GM21360 (cell line): ENCODE measurements at regions not wholly inside any gene's neighbourhood (a gene's known extent, or its start where the extent isn't known, plus 50 kb on each side); places are given as distances from the start of the nearest gene placed in this dataset.

Experiments
- ATAC-seq: cut with Tn5 transposase; IDR thresholded peaks from one replicate; pipeline ENCODE4 v1.9.1; 2021; ENCODE audit warnings: mild to moderate bottlenecking, moderate library complexity; ENCODE audit not compliant: unreplicated experiment

- peak; percentile 51 for ATAC-seq
These were observed 271.4 kb downstream of the ZEB2 start for GRCh38 chr2:144248350-144249034.

DNA sequence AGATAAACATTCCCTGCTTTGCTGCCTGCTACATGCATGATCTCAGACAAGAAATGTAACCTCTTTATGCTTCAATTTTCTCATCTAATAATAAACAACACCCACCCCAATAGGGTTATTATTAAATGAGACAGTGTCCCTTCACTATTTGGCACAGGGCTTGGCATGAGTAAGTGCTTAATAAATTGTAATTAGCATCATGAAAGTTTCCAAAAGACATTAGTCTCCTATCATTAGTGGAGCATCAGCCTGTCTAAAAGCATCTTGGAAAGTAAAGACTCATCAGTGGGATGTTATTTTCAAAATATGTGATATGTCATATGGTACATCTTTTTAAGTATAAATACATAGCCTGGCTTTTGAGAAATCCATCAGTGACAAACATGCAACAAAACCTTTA is 275.0 kb downstream of the ZEB2 start:
- ATAC-seq = no peak

- no peak for ATAC-seq
These were observed 277.6 kb downstream of the ZEB2 start for GRCh38 chr2:144242311-144242710.

DNA sequence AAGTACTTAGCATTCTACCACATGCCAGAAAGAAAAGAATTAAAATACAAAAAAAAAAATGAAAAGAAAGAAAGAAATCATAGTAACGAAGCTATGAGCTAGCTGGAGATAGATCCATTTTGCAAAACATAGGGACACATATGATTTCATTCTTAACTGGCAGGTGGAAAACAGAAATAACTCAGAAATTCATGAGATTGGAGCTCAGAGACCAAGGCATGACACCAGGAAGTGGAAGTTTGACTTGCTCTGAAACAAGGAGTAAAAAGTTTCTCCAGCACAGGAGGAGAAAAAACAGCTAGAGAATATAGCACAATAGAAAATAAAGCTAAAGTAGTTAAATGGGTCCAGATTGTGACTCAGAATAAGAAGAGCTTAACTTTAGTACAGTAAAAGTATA is 278.1 kb downstream of the ZEB2 start:
- no peak for ATAC-seq

DNA sequence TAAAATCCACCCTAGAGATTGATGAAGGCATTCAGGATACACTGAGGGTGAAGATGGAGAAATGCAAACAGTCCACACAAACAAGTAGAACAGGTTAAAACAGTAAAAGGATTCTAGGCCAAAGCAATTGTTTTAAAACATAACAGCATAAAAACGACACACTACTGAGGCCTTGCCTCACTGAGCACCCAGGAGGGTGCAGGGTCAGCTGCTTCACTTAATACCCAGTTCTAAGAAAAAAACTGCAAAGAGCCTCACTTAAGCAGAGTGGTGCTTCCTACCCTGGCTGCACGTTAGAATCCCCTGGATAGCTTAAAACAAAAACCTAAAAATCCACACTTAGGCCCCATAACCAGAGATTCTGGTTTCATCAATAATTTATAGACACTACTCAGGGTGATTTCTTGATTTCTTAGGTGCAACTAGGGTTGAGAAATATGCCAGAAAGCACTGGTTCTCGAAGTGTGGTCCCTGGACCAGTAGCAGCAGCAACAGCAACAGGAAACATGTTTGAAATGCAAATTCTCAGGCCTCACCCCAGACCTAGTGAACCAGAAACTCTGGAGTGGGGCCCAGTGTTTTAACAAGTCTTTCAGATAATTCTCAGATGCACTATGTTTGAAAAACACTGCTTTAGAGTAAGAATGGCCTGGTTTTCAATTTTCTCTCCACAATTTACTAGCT is 279.1 kb downstream of the ZEB2 start:
- peak; percentile 81 for ATAC-seq

DNA sequence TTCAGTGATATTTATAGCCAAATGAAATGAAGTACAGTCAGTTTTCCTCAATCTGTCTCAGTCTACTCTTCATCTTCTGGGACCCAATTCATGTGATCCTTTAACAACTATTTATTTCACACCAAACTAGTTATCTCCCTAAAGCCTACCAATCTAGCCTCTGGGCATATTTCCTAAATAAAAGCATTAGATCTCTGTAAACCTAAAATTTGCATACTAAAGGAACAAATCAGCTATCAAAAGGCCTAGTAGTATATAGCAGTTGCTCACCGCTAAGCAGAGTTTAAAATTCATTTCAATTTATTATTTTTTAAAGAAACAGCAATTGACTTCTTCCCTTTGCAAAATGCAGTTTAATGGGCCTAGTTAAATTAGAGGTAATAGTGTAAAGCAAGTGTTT is 280.2 kb downstream of the ZEB2 start:
- ATAC-seq = no peak

DNA sequence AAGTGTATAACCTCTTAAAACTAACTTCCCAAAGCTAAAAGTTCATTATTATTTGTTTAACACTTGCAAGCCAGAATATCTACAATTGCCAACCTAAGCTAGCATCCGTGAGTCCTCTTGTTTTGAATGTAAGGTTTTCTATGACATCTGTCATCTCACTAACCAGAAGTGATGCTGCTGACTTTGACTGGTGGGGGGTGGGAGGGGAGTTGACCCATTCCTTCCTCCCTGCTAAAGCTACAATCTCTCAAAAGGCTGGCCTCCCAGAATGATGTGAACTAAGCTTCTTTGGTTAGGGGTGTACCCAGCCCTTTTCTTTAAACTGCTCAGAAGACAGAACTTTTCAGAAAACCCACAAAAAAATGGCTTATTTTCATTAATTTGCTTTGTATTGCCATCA is 280.6 kb downstream of the ZEB2 start:
- ATAC-seq = no peak

DNA sequence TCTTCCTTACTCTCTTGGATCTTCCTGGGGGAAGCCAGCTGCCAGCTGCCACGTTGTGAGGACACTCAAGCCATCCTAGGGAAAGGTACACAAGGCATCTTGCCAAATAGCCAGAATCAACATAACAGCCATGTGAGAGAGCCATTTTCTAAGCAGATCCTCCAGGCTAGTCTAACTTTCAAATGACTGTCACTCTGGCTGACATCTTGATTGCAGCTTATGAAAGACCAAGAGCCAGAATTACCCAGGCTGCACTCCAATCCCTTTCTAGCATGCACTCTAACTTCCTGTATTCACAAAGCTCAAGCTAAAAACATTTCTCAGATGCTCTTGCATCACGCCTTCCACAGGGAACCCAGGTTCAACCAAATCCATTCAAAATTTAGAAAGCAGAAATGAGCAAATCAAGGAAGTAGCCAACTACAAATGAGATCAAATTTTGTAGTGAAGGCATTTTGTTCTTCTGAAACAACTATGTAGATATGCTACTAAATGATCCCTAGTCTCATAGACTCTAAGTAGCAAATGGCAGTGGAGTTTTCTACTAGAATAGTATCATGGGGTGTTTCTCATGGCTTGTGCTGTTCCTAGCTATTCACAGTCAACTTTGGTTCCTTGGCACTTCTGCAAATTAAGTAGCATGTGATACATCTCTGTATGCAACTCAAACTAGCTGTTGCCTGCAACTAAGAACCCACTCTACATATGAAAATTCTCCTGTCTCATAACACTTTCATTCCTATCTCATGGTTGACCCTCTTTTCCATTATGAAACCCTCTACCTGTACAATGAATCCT is 281.9 kb downstream of the ZEB2 start:
- no peak for ATAC-seq

DNA sequence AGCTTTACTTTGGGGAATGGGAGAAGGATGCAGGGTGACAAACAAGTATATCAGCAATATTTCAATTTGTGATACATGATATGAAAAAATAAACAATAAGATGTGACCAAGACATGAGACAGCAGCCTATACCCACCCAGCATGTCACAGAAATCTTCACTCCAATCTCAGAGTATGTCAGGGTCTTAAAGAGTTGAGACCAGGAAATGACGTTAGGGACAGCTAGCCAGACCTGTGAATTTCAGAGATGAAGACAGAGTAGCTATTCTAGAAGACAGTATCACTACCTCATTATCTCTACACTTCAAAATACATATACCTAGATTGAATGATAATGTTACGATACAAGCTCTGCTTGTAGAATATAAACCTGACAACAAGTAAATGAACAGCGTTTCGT is 282.8 kb downstream of the ZEB2 start:
- no peak for ATAC-seq

DNA sequence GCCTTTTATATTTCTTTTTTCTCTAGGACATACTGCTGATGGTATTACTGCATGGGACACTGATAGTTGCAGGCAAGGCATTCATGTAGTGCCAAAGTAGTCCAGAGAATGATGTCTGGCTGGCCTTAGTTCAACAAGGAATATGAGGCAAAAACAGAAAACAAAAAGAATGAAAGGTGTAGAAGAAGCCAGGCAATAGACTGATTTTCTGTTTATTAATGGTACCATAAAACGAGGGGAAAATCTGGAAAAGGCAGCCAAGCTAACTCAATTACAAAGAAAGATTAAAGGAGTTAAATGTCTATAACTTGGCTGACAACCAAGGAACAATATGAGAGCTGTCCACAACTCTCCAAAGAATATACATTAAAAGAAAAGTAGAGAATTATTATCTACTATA is 284.9 kb downstream of the ZEB2 start:
- ATAC-seq = no peak

- ATAC-seq = no peak
These were observed 285.4 kb downstream of the ZEB2 start for GRCh38 chr2:144234542-144234871.

DNA sequence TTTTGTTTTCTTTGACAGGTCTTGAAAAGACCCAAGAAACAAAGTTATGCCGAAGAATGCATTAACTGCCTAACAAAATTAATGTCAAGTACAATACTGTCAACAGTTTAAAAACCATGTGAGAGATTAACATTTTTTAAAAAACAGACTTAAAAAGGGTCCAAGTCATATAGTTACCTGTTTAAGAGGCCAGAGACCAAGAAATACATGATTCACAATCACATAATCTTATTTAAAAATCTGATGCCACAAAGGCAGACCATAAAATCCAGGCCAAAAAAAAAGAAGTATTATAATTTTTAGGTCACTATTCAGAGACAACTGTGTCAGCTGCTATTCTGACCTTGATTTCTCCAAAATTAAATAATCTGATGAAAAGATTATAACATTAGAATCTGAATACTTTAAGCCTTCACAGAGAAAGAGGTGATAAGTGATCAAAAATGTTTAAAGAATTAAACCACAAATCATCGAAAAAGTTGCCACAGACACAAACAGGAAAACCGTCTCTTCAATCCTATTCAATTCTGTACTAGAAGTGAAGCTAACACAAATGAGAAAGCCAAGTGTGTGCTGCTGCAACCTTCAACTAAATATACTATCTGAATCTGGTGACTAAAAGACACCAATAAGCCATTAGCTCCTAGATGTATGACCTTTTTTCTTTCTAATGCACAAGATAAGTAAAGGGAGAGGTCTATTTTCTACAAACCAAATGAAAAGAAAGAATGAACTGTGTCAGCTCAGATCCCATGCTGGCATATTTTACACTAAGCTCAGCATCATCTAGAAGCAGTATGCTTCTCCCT is 286.0 kb downstream of the ZEB2 start:
- no peak for ATAC-seq

DNA sequence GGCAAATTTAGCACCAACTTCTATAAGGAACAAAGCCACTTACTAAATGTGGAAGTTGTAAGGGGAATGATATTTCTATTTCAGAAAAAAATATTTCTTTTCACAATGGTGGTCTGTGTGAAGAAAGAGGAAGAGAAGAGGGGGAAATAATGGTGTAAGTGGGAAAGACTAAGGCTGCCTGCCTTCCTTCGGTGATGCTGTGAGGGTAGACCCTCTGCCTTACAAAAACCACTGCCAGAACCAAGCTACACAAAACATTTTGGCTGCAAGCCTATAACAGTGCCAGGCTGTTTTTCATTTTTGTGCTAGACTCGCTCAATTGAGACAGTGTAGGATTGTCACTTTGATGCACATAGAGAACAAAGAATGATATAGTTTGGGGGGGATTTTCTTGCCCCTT is 286.6 kb downstream of the ZEB2 start:
- no peak for ATAC-seq

- no peak for ATAC-seq
These were observed 289.4 kb downstream of the ZEB2 start for GRCh38 chr2:144230448-144231085.

DNA sequence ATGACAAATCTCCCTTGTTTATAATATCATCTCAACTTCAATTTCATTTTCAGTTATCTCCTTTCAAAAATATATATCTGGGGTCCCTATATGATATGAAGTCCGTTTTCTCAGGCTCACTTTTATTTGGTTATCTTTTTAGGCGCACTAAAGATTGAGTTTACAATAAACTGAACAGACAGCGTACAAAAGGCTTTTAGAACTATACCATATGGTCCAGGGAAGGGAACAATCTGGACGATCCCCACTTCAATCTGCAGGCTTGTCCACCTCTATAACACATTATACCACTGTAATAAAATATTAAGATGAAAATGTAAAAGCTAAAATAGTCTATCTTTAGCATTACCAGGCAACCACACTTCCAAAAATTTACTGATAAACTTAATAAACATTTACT is 289.9 kb downstream of the ZEB2 start:
- ATAC-seq = no peak

DNA sequence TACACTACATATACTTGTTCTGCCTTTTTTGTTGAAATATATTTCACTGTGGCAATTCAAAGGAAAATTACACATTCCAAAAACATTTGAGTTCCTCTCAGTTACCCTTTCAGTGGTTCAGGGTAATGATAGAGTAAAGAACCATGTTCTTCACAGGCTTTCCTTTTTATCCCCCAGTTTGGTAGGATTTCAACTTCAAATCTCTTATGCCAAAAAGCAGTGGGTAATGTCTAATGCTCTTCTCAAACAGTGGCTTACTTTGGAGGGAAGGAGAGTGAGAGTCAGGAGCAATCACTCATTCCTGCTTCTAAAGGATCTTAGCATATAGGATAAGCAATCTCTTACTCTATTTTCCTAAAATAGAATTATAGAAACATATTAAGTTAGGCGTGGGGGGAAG is 290.6 kb downstream of the ZEB2 start:
- ATAC-seq = no peak

DNA sequence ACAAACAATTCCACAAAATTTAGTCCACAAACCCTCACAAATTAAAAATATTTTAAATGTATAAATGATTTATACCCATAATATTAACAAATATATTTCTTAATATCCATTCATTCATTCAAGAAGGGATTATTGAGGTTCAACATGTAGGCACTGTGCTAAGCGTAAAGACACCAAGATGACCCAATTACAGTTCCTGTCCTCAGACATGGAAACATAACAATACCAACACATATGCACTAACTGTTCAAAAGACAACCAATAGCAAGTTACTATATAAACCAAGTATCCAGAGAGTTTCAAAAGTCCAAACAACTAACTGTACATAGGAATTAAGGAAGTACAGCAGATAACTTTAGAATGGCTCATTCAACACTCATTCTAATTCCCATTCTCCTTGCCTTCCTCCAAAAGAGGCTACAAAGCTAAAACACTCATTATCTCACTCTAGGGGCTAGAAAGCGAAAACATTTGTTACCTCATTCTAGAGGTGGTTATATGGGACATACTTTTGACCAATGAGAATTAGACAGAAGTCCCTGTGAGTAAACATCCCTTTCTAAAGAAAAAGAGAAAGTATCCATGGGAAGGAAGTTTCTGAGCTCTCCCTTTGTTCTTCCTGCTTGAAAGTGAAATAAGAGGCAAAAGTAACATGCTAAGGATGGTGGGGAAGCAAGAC is 292.4 kb downstream of the ZEB2 start:
- ATAC-seq = no peak

DNA sequence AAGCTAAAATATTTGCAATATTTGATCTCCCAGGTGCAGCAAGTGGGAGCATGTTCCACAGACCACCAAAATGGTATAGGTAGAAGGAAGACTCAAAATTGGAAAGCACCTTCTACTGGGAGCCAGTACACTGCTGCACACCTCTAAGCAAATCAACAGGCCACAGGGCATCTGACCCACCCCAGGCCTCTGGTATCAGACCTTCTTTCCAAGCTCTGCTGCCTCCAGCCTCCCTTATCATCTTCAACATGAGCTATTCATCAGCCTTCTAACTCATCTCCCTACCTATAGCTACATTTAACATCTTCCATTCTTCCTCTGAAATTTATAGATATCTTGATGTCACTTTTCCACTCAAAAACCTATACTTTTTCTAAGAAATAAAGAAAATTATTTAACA is 294.8 kb downstream of the ZEB2 start:
- no peak for ATAC-seq

GRCh38 chr2:144224472-144224871 is 295.4 kb downstream of the ZEB2 start:
- no peak for ATAC-seq

DNA sequence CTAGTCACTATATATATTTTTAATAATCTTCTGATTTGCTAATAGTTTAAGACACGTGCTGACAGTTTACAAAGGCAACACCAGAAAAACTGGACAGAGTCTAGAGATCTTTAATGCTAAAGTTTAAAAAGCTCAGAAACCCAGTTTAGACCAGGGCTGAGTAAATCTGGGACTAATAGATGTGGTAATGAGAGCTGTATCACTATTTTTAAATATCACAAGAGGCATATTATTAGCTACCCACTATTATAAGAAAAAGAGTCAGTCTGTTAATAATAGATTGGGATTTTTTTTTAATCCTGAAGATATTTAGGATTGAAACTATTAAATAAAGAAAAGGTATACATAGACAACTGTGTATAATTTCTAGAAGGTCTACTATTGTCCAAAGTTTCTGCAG is 299.9 kb downstream of the ZEB2 start:
- no peak for ATAC-seq
